ENCODE measurements at regions not wholly inside any gene's neighbourhood (a gene's known extent, or its start where the extent isn't known, plus 50 kb on each side); places are given as distances from the start of the nearest gene placed in this dataset.

- TF ChIP-seq CTCF (IDR thresholded peaks at IDR 0.05; ENCODE audit: extremely low read depth in 1 of 2, insufficient read depth in 1 of 2, low read depth in 1 of 2, low read length in 2 of 2): no peak
- TF ChIP-seq POLR2A (IDR thresholded peaks at IDR 0.05; ENCODE audit: low read depth, low read length): no peak
- TF ChIP-seq EZH2 (IDR thresholded peaks at IDR 0.05; ENCODE audit: borderline replicate concordance, low read depth, low read length, severe bottlenecking): no peak
- TF ChIP-seq POLR2AphosphoS5 (IDR thresholded peaks at IDR 0.05; ENCODE audit: insufficient read depth, low read depth, low read length): no peak
- TF ChIP-seq JUN (IDR thresholded peaks at IDR 0.05; ENCODE audit: borderline replicate concordance, insufficient read depth, insufficient read length, low read depth): no peak
- TF ChIP-seq FOS (IDR thresholded peaks at IDR 0.05; ENCODE audit: borderline replicate concordance, insufficient read depth, low read length): no peak
- no peak for TF ChIP-seq GATA2 (IDR thresholded peaks at IDR 0.05; ENCODE audit: insufficient read depth, insufficient read length, low read depth, low read length)
Measured at GRCh38 chr1:34529935-34530859, 224.7 kb upstream of the GJB5 start.

All from endothelial cell of umbilical vein (primary cell).